LNCAP (cell line): ENCODE measurements at regions not wholly inside any gene's neighbourhood (a gene's known extent, or its start where the extent isn't known, plus 50 kb on each side); places are given as distances from the start of the nearest gene placed in this dataset.
A peak's percentile ranks its signal among the peaks of the same experiment; 100 is the strongest.

Experiments
- TF ChIP-seq, protein P1 (sequence below): fragments of 450-650 bp; IDR thresholded peaks from 2 replicates; pipeline ENCODE4 v1.5.1; 2017; ENCODE audit warnings: mild to moderate bottlenecking

GRCh38 chr2:71277536-71278103 is 50.7 kb upstream of the PAIP2B start:
- TF ChIP-seq, protein P1, sequence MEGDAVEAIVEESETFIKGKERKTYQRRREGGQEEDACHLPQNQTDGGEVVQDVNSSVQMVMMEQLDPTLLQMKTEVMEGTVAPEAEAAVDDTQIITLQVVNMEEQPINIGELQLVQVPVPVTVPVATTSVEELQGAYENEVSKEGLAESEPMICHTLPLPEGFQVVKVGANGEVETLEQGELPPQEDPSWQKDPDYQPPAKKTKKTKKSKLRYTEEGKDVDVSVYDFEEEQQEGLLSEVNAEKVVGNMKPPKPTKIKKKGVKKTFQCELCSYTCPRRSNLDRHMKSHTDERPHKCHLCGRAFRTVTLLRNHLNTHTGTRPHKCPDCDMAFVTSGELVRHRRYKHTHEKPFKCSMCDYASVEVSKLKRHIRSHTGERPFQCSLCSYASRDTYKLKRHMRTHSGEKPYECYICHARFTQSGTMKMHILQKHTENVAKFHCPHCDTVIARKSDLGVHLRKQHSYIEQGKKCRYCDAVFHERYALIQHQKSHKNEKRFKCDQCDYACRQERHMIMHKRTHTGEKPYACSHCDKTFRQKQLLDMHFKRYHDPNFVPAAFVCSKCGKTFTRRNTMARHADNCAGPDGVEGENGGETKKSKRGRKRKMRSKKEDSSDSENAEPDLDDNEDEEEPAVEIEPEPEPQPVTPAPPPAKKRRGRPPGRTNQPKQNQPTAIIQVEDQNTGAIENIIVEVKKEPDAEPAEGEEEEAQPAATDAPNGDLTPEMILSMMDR, result 0 out of 2 replicates have a peak, but pooled peaks have one; percentile 12

GRCh38 chr2:71277147-71277475 is 50.2 kb upstream of the PAIP2B start:
- TF ChIP-seq, protein P1, result no peak

GRCh38 chr2:71276311-71277146 is 49.6 kb upstream of the PAIP2B start:
- TF ChIP-seq, protein P1, result no peak
